HUDEP-2 (cell line): ENCODE measurements at regions not wholly inside any gene's neighbourhood (a gene's known extent, or its start where the extent isn't known, plus 50 kb on each side); places are given as distances from the start of the nearest gene placed in this dataset.
"Not testable (repeated sequence)": the region's sequence is repeated elsewhere in the genome, so short reads cannot be mapped to it uniquely, and the experiment has no call there.

Source experiments
- DNase-seq, 76 experiments: peaks; one replicate each; lab custom pipeline; 2025; ENCODE audit not compliant: unreplicated experiment in 76 of 76; lab: John Stamatoyannopoulos, UW

DNA sequence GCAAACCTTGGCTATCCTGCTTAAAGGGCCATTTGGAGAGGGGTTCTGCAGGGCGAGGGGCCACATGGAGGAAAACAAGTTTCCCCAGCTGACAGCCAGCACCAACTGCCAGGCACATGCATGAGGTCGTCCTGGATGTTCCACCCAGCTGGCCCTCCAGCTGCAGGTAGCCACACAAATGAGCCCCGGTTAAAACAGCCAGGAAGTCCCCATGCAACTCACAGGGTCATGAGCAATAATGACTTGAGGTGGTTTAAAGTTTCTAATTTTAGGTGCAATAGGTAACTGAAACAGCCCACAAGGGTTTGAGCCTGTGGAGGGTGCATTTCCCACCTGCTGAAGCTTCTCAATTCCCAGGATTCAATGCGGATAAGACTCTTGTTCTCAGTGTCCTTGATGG lies 160.8 kb upstream of the CCZ1B start:
- DNase-seq = not testable (repeated sequence)

GRCh38 chr7:6988608-6989007 lies 162.5 kb upstream of the CCZ1B start:
- DNase-seq = not testable (repeated sequence)

DNA sequence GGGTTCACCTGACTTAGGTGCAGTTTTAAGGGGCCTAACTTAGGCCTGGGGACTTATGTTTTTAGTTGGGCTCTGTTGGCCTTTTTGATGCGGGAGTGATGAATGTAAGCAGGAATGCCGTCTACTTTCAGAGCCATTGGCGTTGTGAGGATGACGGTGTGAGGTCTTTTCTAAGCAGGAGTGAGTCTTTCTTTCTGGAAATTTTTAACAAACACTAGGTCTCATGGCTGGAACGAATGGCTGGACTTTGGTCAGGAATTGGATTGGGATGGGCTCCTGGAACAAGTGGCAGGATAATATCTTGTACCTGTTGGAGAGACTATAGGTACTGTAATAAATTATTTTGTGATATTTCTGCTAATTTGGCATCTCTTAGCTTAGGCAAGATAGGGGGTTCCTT lies 163.9 kb upstream of the CCZ1B start:
- DNase-seq = not testable (repeated sequence)

- DNase-seq = not testable (repeated sequence)
Observed at GRCh38 chr7:6990426-6991152, 164.5 kb upstream of the CCZ1B start.

DNA sequence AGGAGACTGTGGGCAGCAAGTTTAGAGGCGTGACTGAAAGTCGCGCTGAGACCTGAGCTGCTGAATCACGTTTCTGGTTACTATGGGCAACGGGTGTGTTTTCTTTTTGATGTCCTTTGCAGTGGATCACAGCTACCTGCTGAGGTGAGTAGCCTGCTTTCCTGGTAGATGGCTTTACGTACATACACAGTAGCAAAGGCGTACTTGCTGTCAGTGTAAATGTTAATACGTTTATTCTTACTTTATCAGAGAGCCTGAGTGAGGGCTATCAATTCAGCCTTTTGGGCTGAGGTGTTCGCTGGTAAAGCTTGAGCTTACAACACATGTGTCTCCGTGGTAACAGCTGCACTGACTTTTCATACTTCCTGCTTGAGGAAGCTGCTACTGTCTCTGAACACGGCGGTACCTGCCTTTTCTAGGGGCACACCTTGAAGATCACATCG lies 165.1 kb upstream of the CCZ1B start:
- DNase-seq = peak in 1 of 76 experiments; percentile 1

GRCh38 chr7:6991686-6992085 lies 165.6 kb upstream of the CCZ1B start:
- DNase-seq = not testable (repeated sequence)

GRCh38 chr7:6992133-6992532 lies 166.1 kb upstream of the CCZ1B start:
- not testable (repeated sequence) for DNase-seq

DNA sequence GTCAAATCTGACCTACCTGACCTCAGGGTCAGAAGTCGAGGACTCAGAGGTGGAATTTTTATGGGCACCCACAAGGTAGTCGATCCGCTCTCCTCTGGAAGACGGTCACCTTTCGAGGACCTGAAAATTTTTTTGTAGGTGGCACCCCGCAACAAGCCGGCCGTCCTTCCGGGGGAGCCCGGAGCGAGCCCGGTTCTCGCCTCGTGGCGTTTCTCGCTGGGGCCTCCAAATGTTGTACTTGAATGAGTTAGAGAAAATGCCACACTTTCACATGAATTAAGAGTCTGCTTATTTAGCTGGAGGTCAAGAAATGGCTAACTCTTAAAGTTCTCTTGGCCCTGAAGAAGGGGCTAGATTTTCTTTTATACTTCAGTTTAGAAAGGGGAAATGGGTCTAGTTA lies 169.0 kb upstream of the CCZ1B start:
- not testable (repeated sequence) for DNase-seq

GRCh38 chr7:6995493-6996289 lies 169.6 kb upstream of the CCZ1B start:
- DNase-seq = not testable (repeated sequence)

- DNase-seq = peak in 1 of 76 experiments; percentile 1
Observed at GRCh38 chr7:6999067-6999666, 173.1 kb upstream of the CCZ1B start.

GRCh38 chr7:7002418-7003062 lies 176.5 kb upstream of the CCZ1B start:
- DNase-seq = no peak

GRCh38 chr7:7005303-7005702 lies 177.0 kb upstream of the C1GALT1 start:
- no peak for DNase-seq

- DNase-seq = not testable (repeated sequence)
Observed at GRCh38 chr7:7005949-7006348, 176.4 kb upstream of the C1GALT1 start.

DNA sequence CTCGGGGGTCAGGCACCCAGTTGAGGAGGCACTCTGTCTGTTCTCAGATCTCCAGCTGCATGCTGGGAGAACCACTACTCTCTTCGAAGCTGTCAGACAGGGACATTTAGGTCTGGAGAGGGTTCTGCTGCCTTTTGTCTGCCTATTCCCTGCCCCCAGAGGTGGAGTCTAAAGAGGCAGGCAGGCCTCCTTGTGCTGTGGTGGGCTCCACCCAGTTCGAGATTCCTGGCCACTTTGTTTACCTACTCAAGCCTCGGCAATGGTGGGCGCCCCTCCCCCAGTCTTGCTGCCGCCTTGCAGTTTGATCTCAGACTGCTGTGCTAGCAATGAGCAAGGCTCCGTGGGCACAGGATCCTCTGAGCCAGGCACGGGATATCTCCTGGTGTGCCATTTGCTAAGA lies 171.1 kb upstream of the C1GALT1 start:
- DNase-seq = not testable (repeated sequence)

GRCh38 chr7:7011751-7012150 lies 170.6 kb upstream of the C1GALT1 start:
- not testable (repeated sequence) for DNase-seq

GRCh38 chr7:7014827-7015595 lies 167.3 kb upstream of the C1GALT1 start:
- DNase-seq = no peak

DNA sequence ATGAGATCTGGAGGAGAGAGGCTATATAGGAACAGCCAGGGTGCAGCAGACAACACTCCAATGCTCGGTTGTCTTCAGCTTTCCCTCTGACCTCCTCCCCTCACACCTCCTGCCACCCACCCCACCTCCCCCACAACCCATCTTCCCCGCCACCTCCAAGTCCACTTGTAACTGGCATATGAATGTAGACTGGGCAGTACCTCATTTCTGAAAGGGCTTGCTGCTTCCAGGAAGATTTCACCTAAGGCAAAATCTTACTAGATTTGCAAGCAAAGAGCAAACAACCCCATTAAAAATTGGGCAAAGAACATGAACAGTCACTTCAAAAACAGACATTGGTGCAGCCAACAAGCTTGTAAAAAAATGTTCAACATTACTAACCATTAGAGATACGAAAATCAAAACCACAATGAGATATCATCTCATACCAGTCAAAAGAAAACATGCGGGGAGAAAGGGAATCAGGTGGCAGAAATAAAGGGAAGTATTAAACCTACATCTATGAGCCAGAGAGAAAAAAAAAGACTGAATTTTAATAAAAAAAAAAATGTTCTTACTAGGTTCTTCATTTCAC lies 164.6 kb upstream of the C1GALT1 start:
- no peak for DNase-seq

DNA sequence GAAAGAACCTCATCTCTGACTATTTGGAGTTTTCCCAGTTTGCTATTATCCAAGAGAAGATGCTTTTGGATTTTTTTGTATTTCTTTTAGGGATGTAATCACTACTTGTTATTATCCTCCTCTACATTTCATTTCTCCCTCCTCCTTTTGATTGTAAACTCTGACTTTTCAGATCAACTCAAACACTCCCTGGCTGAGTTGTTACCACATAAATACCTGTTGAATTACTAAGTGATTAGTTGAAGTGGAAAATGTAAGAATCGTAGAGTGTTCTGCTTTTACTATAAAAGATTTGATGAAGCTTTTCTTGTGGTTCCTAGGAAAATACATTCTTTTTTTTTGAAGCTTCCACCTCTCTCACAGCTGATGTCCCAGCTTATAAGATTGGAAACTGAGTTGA lies 164.1 kb upstream of the C1GALT1 start:
- no peak for DNase-seq

DNA sequence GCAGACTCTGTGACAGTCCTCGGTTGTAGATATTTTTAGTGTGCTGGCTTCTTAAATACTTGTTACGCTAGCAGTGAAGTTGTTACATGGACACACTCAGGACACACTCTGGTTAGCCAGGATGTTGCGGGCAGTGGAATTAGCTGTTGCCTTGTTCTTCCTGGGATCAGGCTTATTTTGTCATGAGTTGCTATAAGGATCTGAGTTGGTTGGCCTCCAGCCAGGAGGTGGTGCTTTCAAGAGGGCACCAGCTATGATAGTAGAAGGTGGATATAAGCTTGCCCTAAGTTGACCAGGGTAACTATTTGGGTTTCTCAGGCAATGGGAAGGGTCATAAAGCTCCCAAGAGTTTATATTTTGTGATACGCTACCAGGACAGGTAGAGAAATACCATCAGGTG lies 150.1 kb upstream of the C1GALT1 start:
- DNase-seq = no peak

GRCh38 chr7:7035851-7036250 lies 146.5 kb upstream of the C1GALT1 start:
- no peak for DNase-seq
